Smooth muscle cell (in vitro differentiated cells): ENCODE measurements at regions not wholly inside any gene's neighbourhood (a gene's known extent, or its start where the extent isn't known, plus 50 kb on each side); places are given as distances from the start of the nearest gene placed in this dataset.

Experiments used
- DNase-seq: peaks from one replicate; lab custom pipeline; 2025; ENCODE audit not compliant: unreplicated experiment; lab: John Stamatoyannopoulos, UW
- H2AFZ ChIP-seq: fragments of 200-600 bp; sonication (generic); 2 replicates; pipeline ENCODE4 v1.6.0; 2016; ENCODE audit warnings: antibody characterized with exemption, low read depth, mild to moderate bottlenecking
- H3F3A ChIP-seq: fragments of 200-600 bp; sonication (generic); 2 replicates; pipeline ENCODE4 v1.6.0; 2017; ENCODE audit warnings: antibody characterized with exemption, low read depth
- H3K27ac ChIP-seq: fragments of 200-600 bp; sonication (generic); 2 replicates; pipeline ENCODE4 v1.5.1; 2016; ENCODE audit warnings: low read depth, mild to moderate bottlenecking
- H3K27me3 ChIP-seq: fragments of 200-600 bp; sonication (generic); 2 replicates; pipeline ENCODE4 v1.6.1; 2016; ENCODE audit warnings: low read depth, mild to moderate bottlenecking
- H3K36me3 ChIP-seq: fragments of 200-600 bp; sonication (generic); 2 replicates; pipeline ENCODE4 v1.5.1; 2016; ENCODE audit warnings: low read depth
- H3K4me1 ChIP-seq: fragments of 200-600 bp; sonication (generic); 2 replicates; pipeline ENCODE4 v1.5.1; 2016; ENCODE audit warnings: low read depth
- H3K4me2 ChIP-seq: fragments of 200-600 bp; sonication (generic); 2 replicates; pipeline ENCODE4 v1.6.0; 2016; ENCODE audit warnings: mild to moderate bottlenecking
- H3K4me3 ChIP-seq: fragments of 200-600 bp; sonication (generic); 2 replicates; pipeline ENCODE4 v1.5.1; 2016; ENCODE audit warnings: mild to moderate bottlenecking
- H3K79me2 ChIP-seq: fragments of 200-600 bp; sonication (generic); 2 replicates; pipeline ENCODE4 v1.6.0; 2016; ENCODE audit warnings: low read depth, mild to moderate bottlenecking
- H3K9ac ChIP-seq: fragments of 200-600 bp; sonication (generic); 2 replicates; pipeline ENCODE4 v1.6.0; 2016; ENCODE audit warnings: low read depth
- H3K9me3 ChIP-seq: fragments of 200-600 bp; sonication (generic); replicated peaks from 2 replicates; pipeline ENCODE4 v1.5.1; 2016; ENCODE audit warnings: low read depth
- H4K20me1 ChIP-seq: fragments of 200-600 bp; sonication (generic); 2 replicates; pipeline ENCODE4 v1.6.0; 2016; ENCODE audit warnings: low read depth
- WGBS: methylation state at CpG from one replicate; pipeline ENCODE4 v1.1.7; 2016; ENCODE audit warnings: low lambda C conversion rate; 5-methylcytosine and 5-hydroxymethylcytosine counted together
- TF ChIP-seq, protein P1 (sequence below): fragments of 200-600 bp; sonication (generic); IDR thresholded peaks from 2 replicates; pipeline ENCODE4 v1.5.1; 2017; ENCODE audit warnings: borderline replicate concordance, mild to moderate bottlenecking, antibody characterized with exemption; ENCODE audit not compliant: insufficient read depth, poor library complexity, severe bottlenecking

DNA sequence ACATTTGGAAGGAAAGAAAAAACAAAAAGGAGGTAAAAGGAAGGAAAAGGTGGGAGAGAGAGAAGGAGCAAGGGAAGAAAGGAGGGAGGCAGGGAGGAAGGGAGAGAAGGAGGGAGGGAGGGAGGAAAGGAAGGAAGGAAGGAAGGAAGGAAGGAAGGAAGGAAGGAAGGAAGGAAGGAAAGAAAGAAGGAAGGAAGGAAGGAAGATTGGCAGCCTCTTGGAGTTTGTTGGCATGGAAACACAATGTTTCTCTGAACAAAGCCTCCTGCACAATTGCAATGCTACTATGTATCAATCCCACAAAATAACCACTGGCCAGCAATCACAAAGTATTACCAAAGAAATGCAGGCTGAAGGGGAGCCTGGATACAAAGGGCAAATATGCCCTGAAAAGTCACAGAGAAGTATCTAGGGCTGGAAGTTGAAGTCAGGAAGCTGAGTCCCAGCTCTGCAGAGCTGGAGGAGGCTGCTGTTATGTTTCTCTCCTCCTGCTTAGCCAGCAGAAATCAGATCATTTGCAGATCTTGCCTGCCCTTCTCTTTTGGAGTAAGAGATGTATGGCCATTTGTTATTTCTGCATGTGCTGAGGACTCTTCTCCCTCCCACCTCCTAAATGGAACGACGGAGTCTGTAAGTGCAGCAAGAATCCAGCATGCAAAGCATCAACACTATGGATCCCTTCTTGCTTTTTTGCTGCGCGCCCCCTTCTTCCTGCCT lies 195.9 kb upstream of the LDB2 start:
- no peaks in the 10 kb centered on the region for H3F3A ChIP-seq
- DNase-seq = no peak
- H3K9me3 ChIP-seq = no peaks in the 10 kb centered on the region
- no peaks in the 10 kb centered on the region for H3K27me3 ChIP-seq
- H3K79me2 ChIP-seq = no peaks in the 10 kb centered on the region
- H3K36me3 ChIP-seq = no peaks in the 10 kb centered on the region
- peak overlapping the region; percentile 73 for H3K4me2 ChIP-seq
- no peak overlapping the region for H3K27ac ChIP-seq
- H3K9ac ChIP-seq = no peak overlapping the region
- WGBS = 31% methylated on average over 4 of the region's 4 CpGs
- no peaks in the 10 kb centered on the region for H4K20me1 ChIP-seq
- H3K4me1 ChIP-seq = no peaks in the 10 kb centered on the region
- H3K4me3 ChIP-seq = no peak overlapping the region
- TF ChIP-seq, protein P1, sequence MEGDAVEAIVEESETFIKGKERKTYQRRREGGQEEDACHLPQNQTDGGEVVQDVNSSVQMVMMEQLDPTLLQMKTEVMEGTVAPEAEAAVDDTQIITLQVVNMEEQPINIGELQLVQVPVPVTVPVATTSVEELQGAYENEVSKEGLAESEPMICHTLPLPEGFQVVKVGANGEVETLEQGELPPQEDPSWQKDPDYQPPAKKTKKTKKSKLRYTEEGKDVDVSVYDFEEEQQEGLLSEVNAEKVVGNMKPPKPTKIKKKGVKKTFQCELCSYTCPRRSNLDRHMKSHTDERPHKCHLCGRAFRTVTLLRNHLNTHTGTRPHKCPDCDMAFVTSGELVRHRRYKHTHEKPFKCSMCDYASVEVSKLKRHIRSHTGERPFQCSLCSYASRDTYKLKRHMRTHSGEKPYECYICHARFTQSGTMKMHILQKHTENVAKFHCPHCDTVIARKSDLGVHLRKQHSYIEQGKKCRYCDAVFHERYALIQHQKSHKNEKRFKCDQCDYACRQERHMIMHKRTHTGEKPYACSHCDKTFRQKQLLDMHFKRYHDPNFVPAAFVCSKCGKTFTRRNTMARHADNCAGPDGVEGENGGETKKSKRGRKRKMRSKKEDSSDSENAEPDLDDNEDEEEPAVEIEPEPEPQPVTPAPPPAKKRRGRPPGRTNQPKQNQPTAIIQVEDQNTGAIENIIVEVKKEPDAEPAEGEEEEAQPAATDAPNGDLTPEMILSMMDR = no peak
- peak overlapping the region; percentile 72 for H2AFZ ChIP-seq

- Histone ChIP-seq H3K9me3 (no peaks in the 10 kb centered on the region), H3K79me2 (no peaks in the 10 kb centered on the region), H3K27ac (no peak overlapping the region), H3K27me3 (no peaks in the 10 kb centered on the region), H2AFZ (no peak overlapping the region), H3K36me3 (no peaks in the 10 kb centered on the region), H3K4me1 (no peaks in the 10 kb centered on the region), H3K4me3 (no peak overlapping the region), H4K20me1 (no peaks in the 10 kb centered on the region), H3K9ac (no peak overlapping the region), H3K4me2 (no peak overlapping the region), H3F3A (no peaks in the 10 kb centered on the region)
- TF ChIP-seq, protein P1 = no peak
- 89% methylated on average over 5 of the region's 5 CpGs for whole genome bisulfite sequencing
- no peak for DNase-seq
These were observed 195.0 kb upstream of the LDB2 start for GRCh38 chr4:17093481-17093880.

GRCh38 chr4:17092736-17093437 lies 194.4 kb upstream of the LDB2 start:
- H3K36me3 ChIP-seq = no peaks in the 10 kb centered on the region
- 62% methylated on average over 2 of the region's 2 CpGs for WGBS
- no peak overlapping the region for H3K27ac ChIP-seq
- H3K9me3 ChIP-seq = no peaks in the 10 kb centered on the region
- H3K27me3 ChIP-seq = no peaks in the 10 kb centered on the region
- no peak overlapping the region for H3K4me3 ChIP-seq
- TF ChIP-seq, protein P1 = no peak
- H4K20me1 ChIP-seq = no peaks in the 10 kb centered on the region
- H3K79me2 ChIP-seq = no peaks in the 10 kb centered on the region
- DNase-seq = no peak
- no peak overlapping the region for H2AFZ ChIP-seq
- no peaks in the 10 kb centered on the region for H3F3A ChIP-seq
- H3K4me2 ChIP-seq = no peak overlapping the region
- no peaks in the 10 kb centered on the region for H3K4me1 ChIP-seq
- H3K9ac ChIP-seq = no peak overlapping the region
